ENCODE measurements at regions not wholly inside any gene's neighbourhood (a gene's known extent, or its start where the extent isn't known, plus 50 kb on each side); places are given as distances from the start of the nearest gene placed in this dataset.
A peak's percentile ranks its signal among the peaks of the same experiment; 100 is the strongest.
"Not testable (repeated sequence)": the region's sequence is repeated elsewhere in the genome, so short reads cannot be mapped to it uniquely, and the experiment has no call there.

GRCh38 chr2:128594651-128594910 lies 275.9 kb upstream of the HS6ST1 start:
- no peak for DNase-seq (ENCODE audit: low read depth)
- no peak overlapping the region for H3K4me3 ChIP-seq (ENCODE audit: low read depth, low read length)
- no peak for TF ChIP-seq CTCF (IDR thresholded peaks at IDR 0.05; ENCODE audit: control insufficient read depth, extremely low read depth, insufficient read depth)

- TF ChIP-seq CTCF (IDR thresholded peaks at IDR 0.05; ENCODE audit: control insufficient read depth, extremely low read depth, insufficient read depth) = peak; percentile 60
- DNase-seq (ENCODE audit: low read depth) = peak; percentile 76
- no peak overlapping the region for H3K4me3 ChIP-seq (ENCODE audit: low read depth, low read length)
Measured at GRCh38 chr2:128594953-128595677, 276.4 kb upstream of the HS6ST1 start.

GRCh38 chr2:128595763-128596395 lies 277.2 kb upstream of the HS6ST1 start:
- H3K4me3 ChIP-seq (ENCODE audit: low read depth, low read length) = no peak overlapping the region
- DNase-seq (ENCODE audit: low read depth) = no peak
- TF ChIP-seq CTCF (IDR thresholded peaks at IDR 0.05; ENCODE audit: control insufficient read depth, extremely low read depth, insufficient read depth) = no peak

GRCh38 chr2:128596396-128597120 lies 277.9 kb upstream of the HS6ST1 start:
- TF ChIP-seq CTCF (IDR thresholded peaks at IDR 0.05; ENCODE audit: control insufficient read depth, extremely low read depth, insufficient read depth) = no peak
- H3K4me3 ChIP-seq (ENCODE audit: low read depth, low read length) = no peak overlapping the region
- no peak for DNase-seq (ENCODE audit: low read depth)

- DNase-seq (ENCODE audit: low read depth) = no peak
- no peak for TF ChIP-seq CTCF (IDR thresholded peaks at IDR 0.05; ENCODE audit: control insufficient read depth, extremely low read depth, insufficient read depth)
- no peak overlapping the region for H3K4me3 ChIP-seq (ENCODE audit: low read depth, low read length)
Measured at GRCh38 chr2:128597121-128597762, 278.6 kb upstream of the HS6ST1 start.

GRCh38 chr2:128598260-128598659 lies 279.6 kb upstream of the HS6ST1 start:
- H3K4me3 ChIP-seq (ENCODE audit: low read depth, low read length); DNase-seq (ENCODE audit: low read depth): not testable (repeated sequence)

GRCh38 chr2:128598862-128599441 lies 280.3 kb upstream of the HS6ST1 start:
- TF ChIP-seq CTCF (IDR thresholded peaks at IDR 0.05; ENCODE audit: control insufficient read depth, extremely low read depth, insufficient read depth) = no peak
- no peak overlapping the region for H3K4me3 ChIP-seq (ENCODE audit: low read depth, low read length)
- DNase-seq (ENCODE audit: low read depth) = no peak

All from LNCaP clone FGC (cell line).